ENCODE measurements at regions not wholly inside any gene's neighbourhood (a gene's known extent, or its start where the extent isn't known, plus 50 kb on each side); places are given as distances from the start of the nearest gene placed in this dataset.

GRCh38 chr5:2550509-2550908 lies 201.0 kb downstream of the IRX2 start:
- TF ChIP-seq POLR2A (IDR thresholded peaks at IDR 0.05) (no peak), CTCF (IDR thresholded peaks at IDR 0.05) (no peak), POLR2AphosphoS5 (IDR thresholded peaks at IDR 0.05) (no peak)

Data from suprapubic skin (tissue), 4 donors.